Activated CD4-positive, alpha-beta memory T cell treated with anti-CD3 and anti-CD28 coated beads for 36 hours (primary cell): ENCODE measurements at regions not wholly inside any gene's neighbourhood (a gene's known extent, or its start where the extent isn't known, plus 50 kb on each side); places are given as distances from the start of the nearest gene placed in this dataset.

ENCODE experiments used
- CTCF ChIA-PET: fragments of 350-600 bp; sonication (Branson Sonifier 250); formaldehyde crosslinking; loops from one replicate; lab custom pipeline; 2021; ENCODE audit warnings: antibody characterized with exemption, inconsistent platforms; lab: Charles Lee
- POLR2A ChIA-PET: fragments of 350-600 bp; sonication (Branson Sonifier 250); formaldehyde crosslinking; loops from one replicate; lab custom pipeline; 2021; ENCODE audit warnings: antibody characterized with exemption; lab: Charles Lee
- DNase-seq: peaks from one replicate; pipeline ENCODE4 v3.0.0-alpha.2; 2020
- H3K27ac Mint-ChIP-seq: one replicate; pipeline ENCODE4 v1.8.0; 2021; ENCODE audit warnings: mixed read lengths
- H3K27me3 Mint-ChIP-seq: one replicate; pipeline ENCODE4 v1.8.0; 2021; ENCODE audit warnings: mixed read lengths
- H3K36me3 Mint-ChIP-seq: one replicate; pipeline ENCODE4 v1.8.0; 2021; ENCODE audit warnings: mixed read lengths
- H3K4me1 Mint-ChIP-seq: one replicate; pipeline ENCODE4 v1.8.0; 2021; ENCODE audit warnings: low read depth, mixed read lengths
- H3K4me3 Mint-ChIP-seq: one replicate; pipeline ENCODE4 v1.8.0; 2021; ENCODE audit warnings: mild to moderate bottlenecking, mixed read lengths
- H3K9me3 Mint-ChIP-seq: one replicate; pipeline ENCODE4 v1.8.0; 2021; ENCODE audit warnings: mixed read lengths
- intact Hi-C: fragments of 100-400 bp; cut with micrococcal nuclease; formaldehyde crosslinking; loops from one replicate; pipeline ENCODE4 v1.15.1; 2023

GRCh38 chrX:39726771-39727170, 371.0 kb downstream of the BCOR start:
- Mint-ChIP-seq H3K36me3 (no peaks in the 10 kb centered on the region), H3K27me3 (no peaks in the 10 kb centered on the region), H3K9me3 (no peaks in the 10 kb centered on the region), H3K27ac (no peak overlapping the region), H3K4me1 (peaks cover 17% of the 10 kb centered on the region), H3K4me3 (no peak overlapping the region)
- ChIA-PET POLR2A (no interaction called here), CTCF (no interaction called here)
- intact Hi-C loops, result no loop called here
- DNase-seq, result no peak

GRCh38 chrX:39728025-39728424, 369.7 kb downstream of the BCOR start:
- intact Hi-C loops, result no loop called here
- Mint-ChIP-seq H3K4me1 (peaks cover 17% of the 10 kb centered on the region), H3K36me3 (no peaks in the 10 kb centered on the region), H3K27me3 (no peaks in the 10 kb centered on the region), H3K9me3 (no peaks in the 10 kb centered on the region), H3K27ac (no peak overlapping the region), H3K4me3 (no peak overlapping the region)
- DNase-seq, result no peak
- ChIA-PET POLR2A (no interaction called here), CTCF (no interaction called here)

- no peaks in the 10 kb centered on the region for H3K36me3 Mint-ChIP-seq
- ChIA-PET POLR2A (no interaction called here), CTCF (no interaction called here)
- H3K9me3 Mint-ChIP-seq, result no peaks in the 10 kb centered on the region
- H3K4me1 Mint-ChIP-seq, result peaks cover 17% of the 10 kb centered on the region
- H3K27me3 Mint-ChIP-seq, result no peaks in the 10 kb centered on the region
- no peak overlapping the region for H3K4me3 Mint-ChIP-seq
- no peak for DNase-seq
- H3K27ac Mint-ChIP-seq, result no peak overlapping the region
- intact Hi-C loops, result no loop called here
Measured at GRCh38 chrX:39728852-39729598, 368.7 kb downstream of the BCOR start.

GRCh38 chrX:39729981-39730661, 367.6 kb downstream of the BCOR start:
- Mint-ChIP-seq H3K4me3 (no peak overlapping the region), H3K4me1 (peaks cover 12% of the 10 kb centered on the region), H3K36me3 (no peaks in the 10 kb centered on the region), H3K27me3 (no peaks in the 10 kb centered on the region), H3K27ac (no peak overlapping the region), H3K9me3 (no peaks in the 10 kb centered on the region)
- no peak for DNase-seq
- ChIA-PET POLR2A (no interaction called here), CTCF (interaction anchor here (0.9 to 1.7 kb wide), 11 partner anchors 10 to 463 kb away, joined by 3 to 7 read pairs (median 4); no protein-coding TSS in a partner anchor)
- intact Hi-C loops, result loop anchor here (2.0 to 5.0 kb wide), 3 partner anchors 42 to 537 kb away; no protein-coding TSS in a partner anchor

- intact Hi-C loops, result loop anchor here (2.0 to 5.0 kb wide), 3 partner anchors 42 to 536 kb away; no protein-coding TSS in a partner anchor
Measured at GRCh38 chrX:39730662-39731329, 367.0 kb downstream of the BCOR start.

GRCh38 chrX:39731330-39731667, 366.5 kb downstream of the BCOR start:
- peaks cover 12% of the 10 kb centered on the region for H3K4me1 Mint-ChIP-seq
- H3K4me3 Mint-ChIP-seq, result no peak overlapping the region
- DNase-seq, result no peak
- no peaks in the 10 kb centered on the region for H3K36me3 Mint-ChIP-seq
- no peaks in the 10 kb centered on the region for H3K9me3 Mint-ChIP-seq
- no peaks in the 10 kb centered on the region for H3K27me3 Mint-ChIP-seq
- ChIA-PET CTCF (interaction anchor here (0.5 to 1.7 kb wide), 17 partner anchors 9 to 462 kb away, joined by 3 to 7 read pairs (median 3); no protein-coding TSS in a partner anchor), POLR2A (no interaction called here)
- H3K27ac Mint-ChIP-seq, result no peak overlapping the region
- intact Hi-C loops, result loop anchor here (2.0 to 5.0 kb wide), 3 partner anchors 41 to 536 kb away; no protein-coding TSS in a partner anchor

More at GRCh38 chrX:39730662-39731329, 367.0 kb downstream of the BCOR start:
- H3K4me1 Mint-ChIP-seq, result peaks cover 12% of the 10 kb centered on the region
- H3K9me3 Mint-ChIP-seq, result no peaks in the 10 kb centered on the region
- peak; percentile 72 for DNase-seq
- ChIA-PET POLR2A (no interaction called here), CTCF (interaction anchor here (0.5 to 1.7 kb wide), 17 partner anchors 10 to 462 kb away, joined by 3 to 7 read pairs (median 3); no protein-coding TSS in a partner anchor)
- no peaks in the 10 kb centered on the region for H3K27me3 Mint-ChIP-seq
- H3K4me3 Mint-ChIP-seq, result no peak overlapping the region
- peak overlapping the region; percentile 59 for H3K27ac Mint-ChIP-seq
- H3K36me3 Mint-ChIP-seq, result no peaks in the 10 kb centered on the region

- no peak for DNase-seq
- Mint-ChIP-seq H3K4me3 (no peak overlapping the region), H3K27ac (no peak overlapping the region), H3K4me1 (peaks cover 15% of the 10 kb centered on the region), H3K36me3 (no peaks in the 10 kb centered on the region), H3K27me3 (no peaks in the 10 kb centered on the region), H3K9me3 (no peaks in the 10 kb centered on the region)
- intact Hi-C loops, result loop anchor here (2.0 to 5.0 kb wide), 3 partner anchors 41 to 535 kb away; no protein-coding TSS in a partner anchor
- ChIA-PET POLR2A (no interaction called here), CTCF (interaction anchor here (0.7 to 1.1 kb wide), 2 partner anchors 123 to 418 kb away, joined by 3 to 5 read pairs; no protein-coding TSS in a partner anchor)
Measured at GRCh38 chrX:39731735-39732134, 366.0 kb downstream of the BCOR start.

GRCh38 chrX:39733745-39734144, 364.0 kb downstream of the BCOR start:
- intact Hi-C loops, result loop anchor here (5.0 kb wide), 2 partner anchors 39 to 84 kb away; no protein-coding TSS in a partner anchor
- H3K27me3 Mint-ChIP-seq, result no peaks in the 10 kb centered on the region
- no peak overlapping the region for H3K4me3 Mint-ChIP-seq
- CTCF ChIA-PET, result no interaction called here
- H3K4me1 Mint-ChIP-seq, result peaks cover 17% of the 10 kb centered on the region
- H3K36me3 Mint-ChIP-seq, result no peaks in the 10 kb centered on the region
- H3K9me3 Mint-ChIP-seq, result no peaks in the 10 kb centered on the region
- no peak for DNase-seq
- POLR2A ChIA-PET, result no interaction called here
- H3K27ac Mint-ChIP-seq, result no peak overlapping the region

- ChIA-PET CTCF (no interaction called here), POLR2A (no interaction called here)
- no peaks in the 10 kb centered on the region for H3K9me3 Mint-ChIP-seq
- no peaks in the 10 kb centered on the region for H3K27me3 Mint-ChIP-seq
- no peaks in the 10 kb centered on the region for H3K36me3 Mint-ChIP-seq
- DNase-seq, result no peak
- peaks cover 17% of the 10 kb centered on the region for H3K4me1 Mint-ChIP-seq
- H3K4me3 Mint-ChIP-seq, result no peak overlapping the region
- H3K27ac Mint-ChIP-seq, result no peak overlapping the region
- intact Hi-C loops, result loop anchor here (5.0 kb wide), 2 partner anchors 38 to 83 kb away; no protein-coding TSS in a partner anchor
Measured at GRCh38 chrX:39734174-39734776, 363.5 kb downstream of the BCOR start.

GRCh38 chrX:39736216-39737211, 361.2 kb downstream of the BCOR start:
- CTCF ChIA-PET, result no interaction called here
- intact Hi-C loops, result no loop called here
- POLR2A ChIA-PET, result no interaction called here
- no peak overlapping the region for H3K4me3 Mint-ChIP-seq
- H3K9me3 Mint-ChIP-seq, result no peaks in the 10 kb centered on the region
- peaks cover 5% of the 10 kb centered on the region for H3K4me1 Mint-ChIP-seq
- peak; percentile 32 for DNase-seq
- no peaks in the 10 kb centered on the region for H3K27me3 Mint-ChIP-seq
- no peak overlapping the region for H3K27ac Mint-ChIP-seq
- H3K36me3 Mint-ChIP-seq, result no peaks in the 10 kb centered on the region

GRCh38 chrX:39739585-39739984, 358.2 kb downstream of the BCOR start:
- Mint-ChIP-seq H3K4me1 (peaks cover 5% of the 10 kb centered on the region), H3K36me3 (no peaks in the 10 kb centered on the region), H3K9me3 (no peaks in the 10 kb centered on the region), H3K27ac (no peak overlapping the region), H3K4me3 (no peak overlapping the region), H3K27me3 (no peaks in the 10 kb centered on the region)
- POLR2A ChIA-PET, result no interaction called here
- DNase-seq, result no peak
- CTCF ChIA-PET, result interaction anchor here (0.7 to 1.3 kb wide), 2 partner anchors 9 to 577 kb away, joined by 3 to 6 read pairs; no protein-coding TSS in a partner anchor
- intact Hi-C loops, result no loop called here
